Uterus (tissue), 2 donors: ENCODE measurements at regions not wholly inside any gene's neighbourhood (a gene's known extent, or its start where the extent isn't known, plus 50 kb on each side); places are given as distances from the start of the nearest gene placed in this dataset.

ENCODE experiments used
- POLR2A ChIP-seq, 2 donors: fragments of 450-650 bp; IDR thresholded peaks; one replicate each; pipeline ENCODE4 v1.6.1; 2016; ENCODE audit warnings: antibody characterized with exemption in 2 of 2, mild to moderate bottlenecking in 1 of 2, moderate library complexity in 1 of 2
- TF ChIP-seq, protein P1 (sequence below), 4 experiments: fragments of 200-600 bp in 2 of 4; fragments of 450-650 bp in 2 of 4; sonication (generic) in 2 of 4; IDR thresholded peaks; one replicate each; pipeline ENCODE4 v1.5.1; 2016 to 2019; ENCODE audit warnings: antibody characterized with exemption in 4 of 4, mild to moderate bottlenecking in 2 of 4, moderate library complexity in 1 of 4

DNA sequence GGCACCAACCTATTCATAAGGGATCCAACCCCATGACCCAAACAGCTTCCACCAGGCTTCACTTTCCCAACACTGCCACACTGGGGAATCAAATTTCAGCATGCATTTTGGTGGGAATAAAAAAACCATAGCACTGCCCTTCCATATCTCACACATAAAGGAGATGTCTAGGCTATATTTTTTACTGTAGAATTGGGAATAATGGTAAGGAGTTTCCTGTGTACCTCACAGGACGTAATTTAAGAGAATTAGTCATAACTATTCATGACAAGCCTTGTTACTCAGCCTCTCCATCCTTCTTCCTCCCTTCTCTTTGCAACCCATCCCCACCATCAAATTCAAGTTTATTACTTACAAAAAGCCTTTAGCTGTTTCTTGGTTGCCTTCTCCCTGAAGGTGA lies 352.1 kb downstream of the MLLT3 start:
- TF ChIP-seq POLR2A (IDR thresholded peaks at IDR 0.05): no peak
- TF ChIP-seq, protein P1, sequence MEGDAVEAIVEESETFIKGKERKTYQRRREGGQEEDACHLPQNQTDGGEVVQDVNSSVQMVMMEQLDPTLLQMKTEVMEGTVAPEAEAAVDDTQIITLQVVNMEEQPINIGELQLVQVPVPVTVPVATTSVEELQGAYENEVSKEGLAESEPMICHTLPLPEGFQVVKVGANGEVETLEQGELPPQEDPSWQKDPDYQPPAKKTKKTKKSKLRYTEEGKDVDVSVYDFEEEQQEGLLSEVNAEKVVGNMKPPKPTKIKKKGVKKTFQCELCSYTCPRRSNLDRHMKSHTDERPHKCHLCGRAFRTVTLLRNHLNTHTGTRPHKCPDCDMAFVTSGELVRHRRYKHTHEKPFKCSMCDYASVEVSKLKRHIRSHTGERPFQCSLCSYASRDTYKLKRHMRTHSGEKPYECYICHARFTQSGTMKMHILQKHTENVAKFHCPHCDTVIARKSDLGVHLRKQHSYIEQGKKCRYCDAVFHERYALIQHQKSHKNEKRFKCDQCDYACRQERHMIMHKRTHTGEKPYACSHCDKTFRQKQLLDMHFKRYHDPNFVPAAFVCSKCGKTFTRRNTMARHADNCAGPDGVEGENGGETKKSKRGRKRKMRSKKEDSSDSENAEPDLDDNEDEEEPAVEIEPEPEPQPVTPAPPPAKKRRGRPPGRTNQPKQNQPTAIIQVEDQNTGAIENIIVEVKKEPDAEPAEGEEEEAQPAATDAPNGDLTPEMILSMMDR (IDR thresholded peaks at IDR 0.05): no peak
